AG04450 (cell line): ENCODE measurements at regions not wholly inside any gene's neighbourhood (a gene's known extent, or its start where the extent isn't known, plus 50 kb on each side); places are given as distances from the start of the nearest gene placed in this dataset.

Experiments used
- CTCF ChIA-PET: fragments of 300-600, 350-600 bp; formaldehyde crosslinking; extraction: SDS; loops from one replicate; lab custom pipeline; 2022; ENCODE audit warnings: antibody characterized with exemption, inconsistent platforms; lab: Charles Lee
- POLR2A ChIA-PET: fragments of 350-600 bp; formaldehyde crosslinking; extraction: SDS; loops from one replicate; lab custom pipeline; 2021; ENCODE audit warnings: antibody characterized with exemption, inconsistent platforms; lab: Yijun Ruan, JAX
- DNase-seq: peaks from one replicate; pipeline ENCODE4 v3.0.0-alpha.2; 2011; ENCODE audit warnings: low read depth, low spot score
- H3K27ac ChIP-seq: one replicate; pipeline ENCODE4 v1.5.1; 2012; ENCODE audit warnings: low read depth, low read length, control low read depth
- H3K27me3 ChIP-seq: one replicate; pipeline ENCODE4 v1.6.0; 2012; ENCODE audit warnings: low read length; ENCODE audit not compliant: control insufficient read depth, insufficient read depth
- H3K4me3 ChIP-seq: 2 replicates; pipeline ENCODE4 v1.5.1; 2011; ENCODE audit warnings: mild to moderate bottlenecking, low read depth, low read length, control low read depth
- H3K9me3 ChIP-seq: 2 replicates; pipeline ENCODE4 v1.5.1; 2012; ENCODE audit warnings: low read length; ENCODE audit not compliant: control insufficient read depth, insufficient read depth
- CTCF ChIP-seq: IDR thresholded peaks from 2 replicates; pipeline ENCODE4 v1.5.1; 2011; ENCODE audit warnings: low read depth, low read length, control low read depth, inconsistent platforms

- TF ChIP-seq CTCF = no peak
- POLR2A ChIA-PET = no interaction called here
- no peak overlapping the region for H3K27ac ChIP-seq
- H3K27me3 ChIP-seq = no peaks in the 10 kb centered on the region
- CTCF ChIA-PET = interaction anchor here (0.7 kb wide), 1 partner anchor 126 kb away, joined by 3 read pairs; no protein-coding TSS in a partner anchor
- no peak for DNase-seq
- H3K9me3 ChIP-seq = no peaks in the 10 kb centered on the region
- no peak overlapping the region for H3K4me3 ChIP-seq
Measured at GRCh38 chr9:86716326-86716922, 230.9 kb downstream of the GAS1 start.

GRCh38 chr9:86714999-86715398 lies 232.3 kb downstream of the GAS1 start:
- TF ChIP-seq CTCF = no peak
- no peaks in the 10 kb centered on the region for H3K27me3 ChIP-seq
- no peak overlapping the region for H3K27ac ChIP-seq
- POLR2A ChIA-PET = no interaction called here
- no peak for DNase-seq
- no peaks in the 10 kb centered on the region for H3K9me3 ChIP-seq
- CTCF ChIA-PET = no interaction called here
- H3K4me3 ChIP-seq = no peak overlapping the region

GRCh38 chr9:86713970-86714369 lies 233.3 kb downstream of the GAS1 start:
- ChIA-PET CTCF (no interaction called here), POLR2A (no interaction called here)
- H3K27me3 ChIP-seq = no peaks in the 10 kb centered on the region
- no peak for DNase-seq
- no peaks in the 10 kb centered on the region for H3K9me3 ChIP-seq
- no peak overlapping the region for H3K4me3 ChIP-seq
- H3K27ac ChIP-seq = no peak overlapping the region
- no peak for TF ChIP-seq CTCF

- Histone ChIP-seq H3K27ac (no peak overlapping the region), H3K27me3 (no peaks in the 10 kb centered on the region), H3K9me3 (no peaks in the 10 kb centered on the region), H3K4me3 (no peak overlapping the region)
- POLR2A ChIA-PET = no interaction called here
- no peak for DNase-seq
- no peak for TF ChIP-seq CTCF
- CTCF ChIA-PET = no interaction called here
Measured at GRCh38 chr9:86713470-86713869, 233.8 kb downstream of the GAS1 start.

- no peak for DNase-seq
Measured at GRCh38 chr9:86708918-86709835, 238.1 kb downstream of the GAS1 start.

More at GRCh38 chr9:86708918-86709835, 238.1 kb downstream of the GAS1 start:
- H3K27ac ChIP-seq = no peak overlapping the region
- TF ChIP-seq CTCF = no peak
- H3K4me3 ChIP-seq = no peak overlapping the region
- ChIA-PET CTCF (no interaction called here), POLR2A (no interaction called here)
- no peaks in the 10 kb centered on the region for H3K27me3 ChIP-seq
- H3K9me3 ChIP-seq = no peaks in the 10 kb centered on the region
